Gastrocnemius medialis (tissue), 4 donors: ENCODE measurements at regions not wholly inside any gene's neighbourhood (a gene's known extent, or its start where the extent isn't known, plus 50 kb on each side); places are given as distances from the start of the nearest gene placed in this dataset.

Experiments used
- POLR2A ChIP-seq, 2 donors: fragments of 450-650 bp; IDR thresholded peaks; one replicate each; pipeline ENCODE4 v1.6.1; 2017; ENCODE audit warnings: antibody characterized with exemption in 2 of 2, mild to moderate bottlenecking in 2 of 2, moderate library complexity in 2 of 2
- TF ChIP-seq, protein P1 (sequence below), 5 experiments: fragments of 450-650 bp in 3 of 5; fragments of 200-600 bp in 2 of 5; sonication (generic) in 2 of 5; IDR thresholded peaks in 4 of 5; conservative IDR thresholded peaks in 1 of 5; 1 replicate in 4 of 5; 2 replicates in 1 of 5; pipeline ENCODE4 v1.5.1; 2016 to 2019; ENCODE audit warnings: antibody characterized with exemption in 5 of 5, mild to moderate bottlenecking in 3 of 5, moderate library complexity in 3 of 5

DNA sequence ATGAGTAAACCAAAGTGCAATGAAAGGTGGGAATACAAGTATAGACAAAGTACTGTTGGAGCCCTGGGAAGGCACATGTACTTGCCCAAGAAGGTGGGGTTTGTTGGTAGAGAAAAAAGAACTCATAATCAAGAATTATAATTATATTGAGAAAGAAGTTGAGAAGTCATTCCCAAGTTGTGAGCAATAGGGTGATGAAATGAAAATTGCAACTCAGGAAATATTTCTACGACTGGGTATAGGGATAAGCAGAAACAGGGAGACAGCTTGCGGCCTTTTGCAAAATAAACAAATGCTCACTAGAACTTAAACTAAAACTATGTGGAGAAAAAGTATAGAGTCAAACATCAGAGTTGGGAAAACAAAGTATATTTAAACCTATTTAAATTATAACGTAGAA, 250.7 kb upstream of the FAM83B start:
- TF ChIP-seq, protein P1, sequence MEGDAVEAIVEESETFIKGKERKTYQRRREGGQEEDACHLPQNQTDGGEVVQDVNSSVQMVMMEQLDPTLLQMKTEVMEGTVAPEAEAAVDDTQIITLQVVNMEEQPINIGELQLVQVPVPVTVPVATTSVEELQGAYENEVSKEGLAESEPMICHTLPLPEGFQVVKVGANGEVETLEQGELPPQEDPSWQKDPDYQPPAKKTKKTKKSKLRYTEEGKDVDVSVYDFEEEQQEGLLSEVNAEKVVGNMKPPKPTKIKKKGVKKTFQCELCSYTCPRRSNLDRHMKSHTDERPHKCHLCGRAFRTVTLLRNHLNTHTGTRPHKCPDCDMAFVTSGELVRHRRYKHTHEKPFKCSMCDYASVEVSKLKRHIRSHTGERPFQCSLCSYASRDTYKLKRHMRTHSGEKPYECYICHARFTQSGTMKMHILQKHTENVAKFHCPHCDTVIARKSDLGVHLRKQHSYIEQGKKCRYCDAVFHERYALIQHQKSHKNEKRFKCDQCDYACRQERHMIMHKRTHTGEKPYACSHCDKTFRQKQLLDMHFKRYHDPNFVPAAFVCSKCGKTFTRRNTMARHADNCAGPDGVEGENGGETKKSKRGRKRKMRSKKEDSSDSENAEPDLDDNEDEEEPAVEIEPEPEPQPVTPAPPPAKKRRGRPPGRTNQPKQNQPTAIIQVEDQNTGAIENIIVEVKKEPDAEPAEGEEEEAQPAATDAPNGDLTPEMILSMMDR (IDR thresholded peaks at IDR 0.05 in 4 of 5, conservative IDR thresholded peaks at IDR 0.05 in 1 of 5) = no peak
- no peak for TF ChIP-seq POLR2A (IDR thresholded peaks at IDR 0.05)
